Activated T-cell treated with anti-CD3 and anti-CD28 coated beads for 48 hours (primary cell): ENCODE measurements at regions not wholly inside any gene's neighbourhood (a gene's known extent, or its start where the extent isn't known, plus 50 kb on each side); places are given as distances from the start of the nearest gene placed in this dataset.
"Not testable (repeated sequence)": the region's sequence is repeated elsewhere in the genome, so short reads cannot be mapped to it uniquely, and the experiment has no call there.

Experiments used
- DNase-seq: peaks from one replicate; pipeline ENCODE4 v3.0.0-alpha.2; 2020; ENCODE audit warnings: low read depth

- no peak for DNase-seq
These were observed 329.0 kb upstream of the TMTC4 start for GRCh38 chr13:101003566-101003965.

DNA sequence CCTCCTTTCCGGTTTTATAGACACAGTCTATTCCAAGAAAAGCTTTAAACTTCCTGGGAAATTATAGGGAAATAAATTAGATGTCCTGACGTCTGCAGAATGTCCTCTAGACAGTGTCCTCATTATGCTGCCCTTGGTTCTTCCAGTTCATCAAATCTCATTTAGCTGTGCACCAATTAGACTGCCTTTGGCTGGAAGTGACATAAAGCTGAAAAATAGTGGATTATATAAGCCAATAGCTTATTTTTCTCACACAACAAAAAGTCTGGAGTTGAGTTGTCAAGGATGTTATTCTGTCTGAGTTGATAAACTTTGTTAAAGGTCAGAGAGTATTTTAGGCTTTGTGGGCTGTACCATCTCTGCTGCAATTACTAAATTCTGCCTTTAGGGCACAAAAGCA is 314.8 kb upstream of the TMTC4 start:
- DNase-seq = no peak

GRCh38 chr13:100988921-100989320 is 314.3 kb upstream of the TMTC4 start:
- no peak for DNase-seq

DNA sequence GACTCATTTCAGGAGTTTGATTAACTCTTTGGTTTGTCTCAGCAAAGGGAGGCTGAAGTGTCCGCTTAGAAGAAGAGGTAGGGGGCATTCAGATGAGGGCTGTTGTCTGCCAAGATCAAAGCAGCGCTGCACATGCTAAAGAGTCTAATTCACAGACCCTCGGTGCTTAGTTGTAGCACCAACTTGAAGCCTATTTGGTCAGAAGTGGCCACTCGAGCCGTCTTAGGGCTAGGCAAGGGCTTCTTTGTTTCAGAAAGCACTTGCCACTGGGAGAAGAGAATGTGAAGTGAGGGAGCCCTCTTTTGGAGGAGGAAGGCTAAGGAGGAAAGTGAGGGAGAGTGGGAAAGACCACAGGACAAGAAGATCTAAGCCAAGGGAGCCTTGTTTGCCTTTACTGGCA is 313.4 kb upstream of the TMTC4 start:
- no peak for DNase-seq

- no peak for DNase-seq
These were observed 312.0 kb upstream of the TMTC4 start for GRCh38 chr13:100986571-100986970.

DNA sequence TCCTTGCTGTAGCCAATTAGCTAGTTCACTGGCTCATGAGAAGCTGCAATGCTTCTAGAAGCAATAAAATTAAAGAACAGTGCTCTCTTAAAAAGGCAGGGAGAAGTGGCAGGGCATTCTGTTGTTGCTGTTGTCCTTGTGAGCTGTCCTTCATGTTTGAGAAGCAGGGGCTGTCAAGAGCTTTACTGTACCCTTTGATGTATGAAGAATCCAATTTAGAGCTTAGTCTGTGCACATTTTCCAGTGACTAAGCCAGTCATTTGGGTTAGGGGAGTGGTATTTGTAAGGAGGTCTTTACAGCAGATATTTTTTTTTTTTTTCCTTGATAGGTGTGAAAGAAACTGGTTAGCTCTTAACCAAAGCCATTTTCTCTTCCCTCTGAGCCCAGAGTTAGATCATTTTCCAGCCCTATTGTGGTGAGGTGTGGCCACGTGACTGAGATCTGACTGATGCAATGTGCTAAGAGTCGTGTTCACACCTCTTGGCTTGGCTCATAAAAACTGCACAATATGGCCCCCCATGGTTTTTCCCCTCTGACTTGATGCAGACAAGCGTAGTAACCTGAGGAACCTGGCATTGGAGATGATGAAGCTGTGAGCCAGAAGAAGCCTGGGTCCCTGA is 309.6 kb upstream of the TMTC4 start:
- DNase-seq = no peak

GRCh38 chr13:100983111-100983510 is 308.5 kb upstream of the TMTC4 start:
- DNase-seq = no peak

GRCh38 chr13:100980171-100980570 is 305.6 kb upstream of the TMTC4 start:
- DNase-seq = no peak

DNA sequence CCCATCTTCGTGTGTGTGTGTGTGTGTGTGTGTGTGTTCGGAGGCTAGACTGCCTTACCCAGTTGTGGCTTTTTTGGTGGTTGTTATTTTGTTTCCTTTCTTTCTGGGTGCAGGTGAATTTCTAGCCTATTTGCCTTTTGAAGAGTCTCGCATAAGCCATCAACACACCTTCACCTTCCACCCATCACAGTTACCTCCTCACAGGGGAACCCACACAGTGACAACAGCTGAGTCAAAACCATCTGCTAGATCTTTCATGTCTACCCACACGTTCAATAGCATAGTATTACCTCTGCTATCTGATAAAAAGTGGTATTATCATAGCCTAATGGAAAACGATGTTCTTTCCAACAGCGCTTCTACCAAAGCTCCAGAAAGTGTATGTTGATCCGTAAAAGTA is 303.2 kb upstream of the TMTC4 start:
- no peak for DNase-seq

DNA sequence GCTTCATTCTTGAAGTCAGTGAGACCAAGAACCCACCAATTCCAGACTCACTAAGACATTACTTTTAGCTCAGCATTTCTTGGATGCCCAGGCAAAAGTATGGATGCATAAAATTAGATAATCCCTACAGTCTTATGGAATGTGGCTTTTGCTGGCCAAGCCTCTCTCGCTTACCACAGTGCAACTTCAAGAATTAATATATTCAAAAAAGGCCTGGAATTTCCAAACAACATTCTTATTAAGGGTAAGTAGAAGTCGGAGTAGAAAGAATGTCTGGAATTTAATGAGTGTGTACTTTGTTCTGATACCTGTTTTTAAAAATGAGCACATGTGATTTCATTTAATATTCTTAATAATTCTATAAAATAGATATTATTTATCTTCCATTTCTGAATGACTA is 302.4 kb upstream of the TMTC4 start:
- DNase-seq = no peak

DNA sequence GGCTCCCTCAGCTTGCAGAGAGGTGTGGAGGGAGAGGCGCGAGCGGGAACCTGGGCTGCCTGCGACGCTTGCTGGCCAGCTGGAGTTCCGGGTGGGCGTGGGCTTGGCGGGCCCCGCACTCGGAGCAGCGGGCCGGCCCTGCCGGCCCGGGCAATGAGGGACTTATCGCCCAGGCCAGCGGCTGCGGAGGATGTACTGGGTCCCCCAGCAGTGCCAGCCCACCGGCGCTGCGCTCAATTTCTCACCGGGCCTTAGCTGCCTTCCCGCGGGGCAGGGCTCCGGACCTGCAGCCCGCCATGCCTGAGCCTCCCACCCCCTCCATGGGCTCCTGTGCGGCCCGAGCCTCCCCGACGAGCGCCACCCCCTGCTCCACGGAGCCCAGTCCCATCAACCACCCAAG is 301.1 kb upstream of the TMTC4 start:
- DNase-seq = not testable (repeated sequence)

DNA sequence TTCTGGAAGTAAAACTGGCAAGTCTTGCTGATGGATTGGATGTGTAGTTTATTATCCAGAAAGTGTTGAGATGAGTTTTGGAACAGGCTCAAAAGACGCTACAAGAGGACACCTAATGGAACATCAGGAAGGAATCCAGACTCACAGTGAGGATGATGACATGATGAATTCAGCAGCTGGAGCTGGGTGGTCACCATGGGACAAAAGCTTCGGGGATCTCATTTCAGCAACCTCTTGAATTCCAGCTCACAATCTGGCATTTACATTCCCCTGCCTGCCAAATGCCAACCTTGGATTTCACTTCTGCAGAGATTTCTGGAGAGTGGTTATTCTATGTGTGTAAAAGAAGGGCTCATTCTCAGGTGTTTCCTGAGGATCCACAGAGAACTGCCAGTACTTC is 288.0 kb upstream of the TMTC4 start:
- no peak for DNase-seq

- no peak for DNase-seq
These were observed 286.6 kb upstream of the TMTC4 start for GRCh38 chr13:100961186-100961585.

DNA sequence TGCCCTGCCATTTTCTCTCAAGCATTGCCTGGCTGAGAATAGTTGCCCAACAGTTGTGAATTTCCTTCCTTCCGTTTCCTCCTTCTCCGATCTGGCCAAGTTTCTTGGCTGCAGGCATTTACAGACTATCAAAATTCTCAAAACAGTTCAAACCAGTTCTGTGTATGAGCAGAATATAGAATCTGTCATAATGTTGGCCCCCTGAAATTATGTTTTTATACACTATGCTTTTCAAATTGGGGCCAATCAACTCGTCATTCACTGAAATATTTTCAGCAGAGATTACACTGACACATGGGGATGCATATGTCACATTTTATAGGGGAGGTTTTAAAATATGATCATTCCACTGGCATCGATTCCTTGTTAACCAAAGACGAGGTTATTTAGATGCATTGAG is 284.2 kb upstream of the TMTC4 start:
- no peak for DNase-seq

DNA sequence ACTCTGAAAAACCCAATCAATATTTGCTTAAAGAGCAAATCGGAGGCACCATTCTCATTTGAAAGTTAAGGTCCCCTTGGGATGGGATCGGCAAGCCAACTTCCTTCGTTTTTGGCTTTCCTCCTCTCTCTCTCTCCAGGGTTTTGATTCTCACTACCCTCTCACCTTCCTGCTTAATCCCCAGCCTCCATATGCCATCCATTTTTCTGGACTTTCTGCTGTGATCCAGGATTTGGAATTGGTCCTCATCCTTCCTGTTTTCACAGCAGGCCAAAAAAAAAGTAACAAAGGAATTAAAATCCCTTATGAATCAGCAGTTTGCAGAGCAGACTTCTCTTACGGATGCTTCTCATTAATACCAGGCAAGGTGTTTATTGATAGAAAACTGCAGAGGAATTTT is 283.1 kb upstream of the TMTC4 start:
- DNase-seq = no peak

DNA sequence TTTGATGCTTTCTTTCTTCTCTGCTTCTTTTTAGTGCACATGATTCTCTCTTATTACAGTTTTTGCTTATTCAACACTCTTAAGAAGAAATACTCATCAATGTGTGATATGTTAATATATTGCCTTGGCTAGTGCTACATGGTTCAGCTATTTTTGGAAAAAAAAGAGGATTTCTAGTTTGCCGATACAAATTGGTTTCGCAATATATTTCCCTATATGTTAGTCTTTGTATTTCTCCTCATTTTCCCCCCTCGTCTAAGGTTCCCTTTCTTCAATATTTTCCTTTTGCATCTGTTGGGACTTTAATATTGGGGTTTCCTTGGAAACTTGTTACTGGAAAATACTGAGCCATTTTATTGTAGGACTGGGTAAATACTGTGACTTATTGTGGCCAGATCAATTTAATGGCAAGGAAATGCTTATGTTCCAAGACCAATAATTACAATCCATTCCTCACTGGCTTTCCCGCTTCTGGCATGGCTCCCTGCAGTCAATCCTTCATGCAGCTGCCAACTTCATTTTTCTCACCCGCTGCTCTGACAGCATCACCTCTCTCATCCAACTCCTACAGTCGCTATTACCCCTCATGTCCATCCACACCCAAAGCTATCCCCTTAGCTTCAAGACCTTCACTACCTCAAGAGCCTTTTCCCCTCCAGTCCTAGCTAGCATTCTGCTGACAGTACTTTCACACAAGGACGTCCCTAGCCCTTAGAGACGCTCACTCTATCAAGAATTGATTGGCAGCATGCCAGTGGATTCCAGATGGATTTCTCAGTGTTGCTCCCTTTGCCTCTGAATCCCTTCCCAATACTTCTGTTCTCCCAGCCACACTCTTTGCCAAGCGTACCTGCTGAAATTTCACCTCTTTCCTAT is 280.1 kb upstream of the TMTC4 start:
- DNase-seq = no peak

GRCh38 chr13:100951016-100951415 is 276.4 kb upstream of the TMTC4 start:
- DNase-seq = no peak

GRCh38 chr13:100948937-100949336 is 274.3 kb upstream of the TMTC4 start:
- DNase-seq = not testable (repeated sequence)

- no peak for DNase-seq
These were observed 272.0 kb upstream of the TMTC4 start for GRCh38 chr13:100946588-100946987.

DNA sequence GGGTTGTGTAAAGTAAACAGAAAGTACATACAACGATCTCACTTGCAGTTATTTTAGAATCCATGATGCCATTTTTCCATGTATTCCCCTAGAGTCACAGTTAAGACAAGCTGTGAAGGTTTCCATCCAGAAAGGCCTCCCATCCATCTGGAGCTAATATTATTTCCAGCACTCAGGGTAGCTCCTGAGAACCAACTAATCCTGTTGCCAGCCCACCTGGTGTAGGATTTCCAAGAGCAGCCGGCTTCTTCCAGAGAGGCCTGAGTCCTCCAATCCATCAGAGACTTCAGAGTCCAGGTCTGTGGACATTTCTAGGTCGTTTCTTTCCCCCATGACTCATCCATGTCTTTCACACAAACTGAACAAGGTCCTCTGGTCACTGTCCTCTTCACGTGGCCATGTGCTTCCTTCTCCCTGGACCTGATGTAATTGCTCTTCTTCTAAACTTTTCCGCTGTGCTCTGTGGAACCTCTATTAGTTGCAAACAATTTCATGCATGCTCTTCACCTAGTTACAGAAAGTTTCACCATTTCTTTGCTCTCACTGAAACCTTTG is 270.3 kb upstream of the TMTC4 start:
- no peak for DNase-seq

GRCh38 chr13:100942742-100943141 is 268.1 kb upstream of the TMTC4 start:
- DNase-seq = no peak

- no peak for DNase-seq
These were observed 267.1 kb upstream of the TMTC4 start for GRCh38 chr13:100941377-100942368.
